ENCODE measurements at regions not wholly inside any gene's neighbourhood (a gene's known extent, or its start where the extent isn't known, plus 50 kb on each side); places are given as distances from the start of the nearest gene placed in this dataset.

GRCh38 chr2:175709248-175709647 lies 292.8 kb downstream of the LNPK start:
- TF ChIP-seq CHD2 (IDR thresholded peaks at IDR 0.05; ENCODE audit: low read length, partially characterized antibody) (no peak), HMGXB4 (CRISPR knock-in tag; IDR thresholded peaks at IDR 0.05; ENCODE audit: borderline replicate concordance) (no peak), CTCF (IDR thresholded peaks at IDR 0.05) (no peak), HES2 (IDR thresholded peaks at IDR 0.05) (no peak), NPAS2 (CRISPR knock-in tag; IDR thresholded peaks at IDR 0.05; ENCODE audit: borderline replicate concordance) (no peak), USF2 (IDR thresholded peaks at IDR 0.05) (no peak), RFX5 (IDR thresholded peaks at IDR 0.05) (no peak)
